GM23248 (cell line): ENCODE measurements at regions not wholly inside any gene's neighbourhood (a gene's known extent, or its start where the extent isn't known, plus 50 kb on each side); places are given as distances from the start of the nearest gene placed in this dataset.

ENCODE experiments used
- EZH2 ChIP-seq: fragments of 200-600 bp; sonication (generic); IDR thresholded peaks from 2 replicates; pipeline ENCODE4 v1.6.1; 2018; ENCODE audit warnings: antibody characterized with exemption, mild to moderate bottlenecking; ENCODE audit not compliant: insufficient read depth, poor library complexity, severe bottlenecking
- EZH2phosphoT487 ChIP-seq: fragments of 200-600 bp; sonication (generic); IDR thresholded peaks from 2 replicates; pipeline ENCODE4 v1.6.1; 2018; ENCODE audit warnings: antibody characterized with exemption, moderate library complexity, mild to moderate bottlenecking, low read depth; ENCODE audit not compliant: insufficient read depth

DNA sequence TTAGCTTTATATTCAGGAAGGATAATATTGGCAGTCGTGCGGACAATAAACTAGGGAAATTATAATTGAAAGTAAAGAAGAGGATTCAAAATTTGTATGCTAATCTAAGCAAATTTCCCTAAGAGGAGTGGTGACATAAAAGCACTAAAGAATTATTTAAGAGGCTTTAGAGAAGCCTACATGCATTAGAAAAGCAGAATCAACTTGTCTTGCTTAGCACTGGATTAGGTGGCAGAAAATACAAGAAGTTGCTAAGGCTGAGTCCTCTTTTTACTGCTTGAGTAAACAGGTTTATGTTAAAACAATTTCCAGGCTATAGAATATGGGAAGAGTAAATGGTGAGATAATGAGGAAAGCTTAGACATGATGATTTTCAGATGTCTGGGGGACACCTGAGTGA is 991.5 kb downstream of the PCDH18 start:
- TF ChIP-seq EZH2 (no peak), EZH2phosphoT487 (no peak)
